ENCODE measurements at regions not wholly inside any gene's neighbourhood (a gene's known extent, or its start where the extent isn't known, plus 50 kb on each side); places are given as distances from the start of the nearest gene placed in this dataset.

DNA sequence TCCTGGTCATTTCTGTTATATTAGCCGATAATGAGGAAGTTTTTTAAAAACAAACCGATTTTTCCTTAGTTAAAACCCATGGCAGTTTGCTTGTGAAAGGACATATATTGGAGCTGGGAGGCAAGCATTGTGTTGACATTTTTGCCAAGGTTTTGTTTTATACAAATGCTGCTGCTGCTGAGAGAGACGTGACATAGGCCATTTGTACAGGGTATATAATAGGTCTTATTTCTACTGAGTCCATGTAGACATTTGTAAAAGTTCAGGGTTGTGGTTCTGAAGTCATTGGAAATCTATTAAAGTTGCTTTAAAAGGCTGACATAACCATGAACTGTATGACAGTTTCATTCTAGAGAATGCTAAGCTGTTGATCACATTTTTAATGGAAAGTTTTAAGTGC lies 424.0 kb upstream of the FANCL start:
- no peak for DNase-seq

DNA sequence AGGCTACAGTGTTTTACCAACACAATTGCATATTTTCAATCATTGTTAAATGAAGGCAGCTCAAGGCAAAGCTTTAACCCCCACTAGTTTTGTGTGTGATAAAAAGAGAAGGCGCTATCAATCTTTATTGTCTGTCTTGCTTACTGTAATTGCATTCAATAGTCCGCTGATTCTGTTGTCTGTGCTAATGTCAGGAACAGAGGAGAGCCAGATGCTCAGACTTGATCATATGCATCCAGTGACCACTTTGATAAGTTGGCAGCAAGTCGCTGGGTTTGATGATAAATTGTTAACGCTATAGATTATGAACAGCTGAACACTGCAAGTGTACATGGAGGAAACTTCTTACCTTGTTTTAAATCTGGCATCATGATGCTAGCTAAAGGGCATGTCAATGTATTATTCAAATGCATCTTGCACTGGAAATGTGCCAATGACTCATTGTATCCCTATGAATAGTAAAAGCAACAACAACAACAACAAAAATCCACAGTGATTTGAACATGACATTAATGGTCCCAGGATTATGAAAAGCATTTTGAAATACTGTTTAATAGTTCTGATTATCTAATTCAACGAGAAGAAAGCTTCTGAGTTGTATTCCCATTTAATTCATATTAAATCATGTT lies 423.5 kb upstream of the FANCL start:
- no peak for DNase-seq

DNA sequence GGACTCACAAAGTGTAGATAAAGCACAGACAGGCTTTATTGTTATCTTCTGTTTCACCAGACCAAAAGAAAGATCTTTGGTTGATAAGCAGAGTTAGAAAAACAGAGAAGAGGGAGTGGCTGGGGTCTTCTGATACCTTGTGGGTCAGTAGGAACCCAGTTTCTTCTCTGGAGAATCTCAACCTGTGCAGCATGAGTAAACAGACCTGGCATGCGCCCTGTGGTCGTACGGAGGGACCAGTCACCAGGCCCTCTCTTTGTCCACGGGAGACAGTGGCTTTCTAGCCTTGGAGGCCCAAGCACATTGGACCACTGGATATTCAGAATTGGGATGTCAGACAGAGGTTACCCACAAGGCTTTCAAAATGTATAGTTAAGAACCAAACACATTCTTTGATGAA lies 418.9 kb upstream of the FANCL start:
- DNase-seq, result no peak

DNA sequence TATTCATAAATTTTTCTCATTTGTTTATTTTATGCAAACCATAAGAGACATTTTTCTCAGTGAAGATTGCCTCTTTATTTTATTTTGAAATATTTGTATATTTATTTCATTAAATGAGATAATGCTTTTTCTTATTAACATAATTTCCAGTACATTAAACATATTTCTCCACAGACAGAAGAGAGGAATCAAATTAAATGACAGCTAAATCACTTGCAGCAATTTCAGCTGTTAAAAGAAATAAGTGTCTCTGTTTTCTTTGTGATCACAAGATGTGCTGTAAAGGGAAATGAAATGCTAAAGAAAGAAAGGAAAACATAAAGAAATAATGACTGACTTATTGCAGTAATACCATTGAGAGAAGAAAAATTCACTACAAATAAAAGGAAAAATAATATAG lies 414.0 kb upstream of the FANCL start:
- no peak for DNase-seq

DNA sequence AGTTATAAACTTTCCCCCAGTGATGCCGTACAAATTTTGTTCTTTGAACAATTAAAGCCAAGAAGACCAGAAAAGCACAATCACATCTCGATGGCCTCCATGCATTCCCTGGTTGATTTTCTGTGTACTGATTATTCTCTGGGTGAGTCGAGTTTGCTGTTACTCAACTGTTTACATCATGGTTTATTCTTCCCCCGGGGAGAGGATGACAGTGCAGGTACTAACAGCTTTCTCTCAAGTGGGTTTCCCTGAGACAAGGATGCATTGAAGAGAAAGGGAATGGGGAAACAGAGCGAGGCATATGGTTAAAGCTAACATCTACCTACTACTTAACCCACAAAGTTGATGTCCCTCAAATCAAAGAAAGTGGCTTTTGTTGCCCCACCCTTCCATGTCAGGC lies 410.8 kb upstream of the FANCL start:
- no peak for DNase-seq

DNA sequence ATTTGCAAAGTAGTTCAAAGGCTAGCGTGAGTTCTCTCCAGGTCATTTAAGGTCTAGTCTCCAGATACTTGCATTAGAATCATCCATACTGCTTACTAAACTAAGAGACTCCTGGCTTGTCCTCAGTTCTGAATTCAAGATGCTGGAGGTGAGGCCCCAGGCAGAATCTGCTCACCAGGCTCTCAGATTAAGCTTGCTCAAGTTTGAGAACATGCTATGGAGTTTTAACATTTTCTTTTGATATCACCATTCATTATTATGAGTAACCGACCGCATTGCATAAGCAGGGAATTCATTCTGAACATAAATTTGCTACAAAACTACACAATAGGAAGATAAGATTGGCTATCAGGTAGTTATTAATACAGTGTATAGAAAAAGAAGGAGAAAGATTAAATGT lies 409.7 kb upstream of the FANCL start:
- no peak for DNase-seq

DNA sequence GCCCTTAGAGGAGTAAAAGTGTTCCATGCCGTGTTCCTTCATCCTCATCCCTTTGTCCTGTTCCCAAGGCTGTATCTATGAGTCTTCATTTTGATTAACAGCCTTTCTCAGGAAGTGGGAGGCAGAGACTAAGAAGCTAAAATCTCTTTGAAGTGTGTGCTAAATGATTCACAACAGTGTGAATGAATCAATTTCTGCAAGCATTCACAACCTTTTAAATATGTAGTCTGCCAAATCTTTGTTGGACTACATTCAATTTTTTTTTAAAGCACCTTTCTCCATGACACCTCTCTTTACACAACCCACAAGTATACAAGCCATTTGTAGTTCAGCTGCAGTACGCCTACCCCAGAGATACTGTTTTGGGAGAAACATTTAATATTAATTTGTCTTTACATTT lies 408.6 kb upstream of the FANCL start:
- DNase-seq, result no peak

DNA sequence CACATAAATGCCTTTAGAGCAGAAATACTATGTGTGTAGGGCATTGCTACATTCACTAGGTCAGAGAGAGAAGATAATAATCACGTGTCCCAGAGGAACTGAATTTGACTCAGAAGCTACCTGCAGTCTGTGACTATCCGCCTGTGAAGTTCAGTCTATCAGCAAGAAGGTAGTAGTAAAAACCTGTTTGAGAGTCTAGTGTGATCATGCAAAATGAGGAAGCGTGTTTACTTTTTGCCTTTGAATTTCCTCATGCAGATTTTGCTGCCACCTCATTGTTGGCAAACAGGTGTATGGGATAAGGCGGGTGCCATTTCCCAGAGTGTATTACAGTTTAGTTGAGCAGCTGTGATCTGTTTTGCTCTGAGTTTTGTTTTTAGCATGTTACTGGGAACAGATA lies 403.9 kb upstream of the FANCL start:
- no peak for DNase-seq

DNA sequence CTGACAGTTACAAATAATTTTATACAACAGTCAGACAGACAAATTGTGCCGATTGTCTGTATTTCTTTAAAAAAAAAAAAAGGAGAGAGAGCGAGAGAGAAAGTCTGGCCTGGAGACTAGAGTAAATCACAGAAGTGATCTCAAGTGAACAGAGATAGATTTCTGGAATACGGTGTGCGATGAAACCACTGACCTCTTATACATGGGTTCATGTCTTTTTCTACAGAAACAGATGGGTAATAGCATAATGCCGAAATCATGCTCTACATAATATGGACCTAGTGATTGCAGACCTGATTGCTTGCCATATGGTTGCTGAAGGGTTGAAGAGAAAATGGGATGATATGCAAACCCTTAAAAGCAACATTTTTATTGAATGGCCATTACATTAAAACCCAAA lies 403.3 kb upstream of the FANCL start:
- no peak for DNase-seq

DNA sequence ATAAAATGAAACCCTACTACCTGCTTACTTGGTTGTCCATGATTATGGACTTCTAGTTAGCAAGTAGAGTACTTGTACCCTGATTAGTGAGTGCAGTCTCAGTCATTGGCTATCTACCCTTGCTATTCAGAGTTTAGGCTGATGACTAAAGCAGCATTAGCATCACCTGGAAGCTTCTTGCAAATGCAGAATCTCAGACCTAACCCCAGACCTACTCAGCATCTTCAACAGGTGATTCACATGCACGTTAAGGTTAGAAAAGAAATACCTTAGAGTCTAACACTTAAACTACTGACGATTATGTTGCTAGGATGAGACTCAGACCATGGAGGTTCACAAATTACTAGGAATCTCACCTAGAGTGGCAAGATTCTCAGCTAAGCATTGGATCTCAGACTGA lies 399.9 kb upstream of the FANCL start:
- DNase-seq, result no peak

DNA sequence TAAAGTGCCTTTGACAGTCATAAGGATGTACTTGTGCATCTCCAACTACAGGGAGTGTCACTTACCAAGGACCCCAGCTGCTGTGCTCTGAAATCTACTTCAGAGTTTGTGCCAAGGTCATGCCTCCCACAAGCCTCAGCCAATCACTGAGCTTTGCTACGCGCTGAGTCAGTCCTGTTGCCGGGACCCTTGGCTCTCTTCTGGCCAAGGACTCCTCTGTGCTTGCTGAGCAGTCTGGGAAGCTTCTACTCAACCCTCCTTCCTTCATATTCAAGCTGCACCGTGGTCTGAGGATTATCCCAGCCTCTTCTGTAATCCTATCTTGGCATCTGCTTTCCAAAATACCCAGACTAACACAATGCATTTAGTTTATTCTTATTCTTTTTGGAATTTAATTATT lies 398.9 kb upstream of the FANCL start:
- DNase-seq, result no peak

DNA sequence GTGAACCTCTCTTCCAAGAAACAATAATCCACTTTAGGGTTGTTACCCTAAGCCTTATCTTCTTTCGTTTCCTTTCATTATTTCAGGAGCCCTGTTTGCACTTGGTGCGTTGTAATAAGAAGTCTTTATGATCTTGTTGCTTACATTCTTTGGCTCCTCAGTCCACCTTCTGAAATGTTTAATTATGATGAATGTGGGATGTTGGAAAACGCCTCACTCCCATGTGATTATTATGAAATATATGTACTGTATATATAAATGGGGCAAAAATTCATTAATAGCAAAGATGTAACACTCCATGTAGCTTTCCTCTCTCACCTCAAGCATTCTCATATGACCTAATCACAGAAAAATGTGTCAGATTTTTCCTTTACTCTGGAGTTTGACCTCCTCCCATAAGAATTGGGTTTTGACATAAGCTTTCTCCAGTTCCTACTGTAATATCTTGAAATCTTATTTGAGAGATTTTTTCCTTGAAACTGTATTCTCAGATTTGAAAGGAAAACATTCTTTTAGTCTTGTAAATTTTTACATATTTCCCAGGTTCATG lies 397.2 kb upstream of the FANCL start:
- DNase-seq, result no peak

DNA sequence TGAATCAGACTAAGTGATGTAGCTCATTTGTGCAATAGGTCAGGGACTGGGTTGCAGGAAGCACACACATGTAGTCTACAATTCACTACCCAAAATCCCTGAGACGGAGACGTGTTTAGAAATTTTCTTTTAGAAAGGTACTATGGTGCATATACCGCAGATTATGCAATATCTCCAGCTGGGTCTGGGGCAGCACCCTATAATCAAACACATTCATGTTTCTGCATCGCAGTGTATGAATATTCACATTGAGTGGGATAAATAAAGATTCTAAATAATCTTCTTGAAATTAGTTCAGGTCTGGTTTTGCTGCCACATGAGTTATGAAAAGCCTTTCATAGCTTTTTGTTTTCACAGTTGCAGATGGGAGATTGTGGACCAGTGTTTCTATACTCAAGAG lies 395.7 kb upstream of the FANCL start:
- DNase-seq, result no peak

DNA sequence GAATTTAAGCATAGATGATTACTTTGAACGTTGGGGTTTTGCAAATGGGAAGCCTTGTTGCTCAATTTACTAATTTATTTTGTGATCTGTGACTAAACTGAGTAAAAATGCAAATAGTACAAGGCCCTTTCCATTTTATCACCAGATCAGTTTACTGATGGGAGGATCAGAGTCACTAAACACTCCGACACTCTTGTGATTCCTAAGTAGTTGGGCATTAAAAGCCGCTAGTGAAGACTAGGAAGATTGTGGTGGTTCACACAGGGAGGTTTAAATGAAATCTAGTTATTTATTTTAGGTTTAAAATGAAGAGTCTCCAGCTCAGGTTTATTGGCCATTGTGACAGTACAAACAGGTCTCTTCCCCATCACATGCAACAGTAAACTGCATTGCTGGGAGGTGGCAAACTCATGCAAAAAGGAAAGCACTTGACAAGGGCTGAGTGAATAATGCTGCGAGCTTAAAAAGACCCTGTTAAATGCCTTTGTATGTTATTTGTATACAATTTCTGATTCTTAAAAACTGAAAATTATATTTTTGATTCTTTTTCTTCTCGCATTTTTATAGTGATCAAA lies 394.8 kb upstream of the FANCL start:
- no peak for DNase-seq

DNA sequence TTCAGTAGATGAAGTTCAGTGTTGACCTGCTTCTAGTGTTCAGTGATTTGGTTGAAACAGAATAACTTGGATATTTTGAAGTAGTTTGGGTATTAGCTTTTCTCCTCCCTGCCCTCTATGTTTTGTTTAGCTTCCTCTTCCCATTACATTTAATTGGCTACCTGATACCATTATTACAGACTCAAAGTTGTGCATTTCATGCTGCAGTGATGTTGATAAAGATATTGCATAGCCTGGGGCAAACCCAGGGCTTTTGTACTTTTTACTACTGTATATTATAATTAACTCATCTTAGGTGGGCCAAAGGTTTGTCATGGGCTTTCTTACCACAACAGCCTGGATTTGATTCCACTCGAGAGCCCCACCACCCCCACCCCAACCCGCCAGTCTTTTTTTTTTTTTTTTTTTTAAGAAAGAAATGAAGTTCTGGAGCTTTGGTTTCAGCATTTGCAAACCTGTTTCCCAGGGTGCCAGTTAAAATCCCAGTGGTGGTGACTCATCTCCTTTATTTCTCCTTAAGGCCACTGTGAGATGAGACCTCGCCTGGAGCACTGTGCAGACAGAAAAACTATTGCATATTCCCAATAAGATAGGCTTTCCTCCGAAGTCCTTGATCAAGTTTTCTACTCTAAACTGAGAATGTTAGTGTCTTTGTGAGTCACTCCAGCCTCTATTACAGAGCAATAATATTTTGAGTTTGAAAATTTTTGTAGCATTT lies 393.7 kb upstream of the FANCL start:
- no peak for DNase-seq

DNA sequence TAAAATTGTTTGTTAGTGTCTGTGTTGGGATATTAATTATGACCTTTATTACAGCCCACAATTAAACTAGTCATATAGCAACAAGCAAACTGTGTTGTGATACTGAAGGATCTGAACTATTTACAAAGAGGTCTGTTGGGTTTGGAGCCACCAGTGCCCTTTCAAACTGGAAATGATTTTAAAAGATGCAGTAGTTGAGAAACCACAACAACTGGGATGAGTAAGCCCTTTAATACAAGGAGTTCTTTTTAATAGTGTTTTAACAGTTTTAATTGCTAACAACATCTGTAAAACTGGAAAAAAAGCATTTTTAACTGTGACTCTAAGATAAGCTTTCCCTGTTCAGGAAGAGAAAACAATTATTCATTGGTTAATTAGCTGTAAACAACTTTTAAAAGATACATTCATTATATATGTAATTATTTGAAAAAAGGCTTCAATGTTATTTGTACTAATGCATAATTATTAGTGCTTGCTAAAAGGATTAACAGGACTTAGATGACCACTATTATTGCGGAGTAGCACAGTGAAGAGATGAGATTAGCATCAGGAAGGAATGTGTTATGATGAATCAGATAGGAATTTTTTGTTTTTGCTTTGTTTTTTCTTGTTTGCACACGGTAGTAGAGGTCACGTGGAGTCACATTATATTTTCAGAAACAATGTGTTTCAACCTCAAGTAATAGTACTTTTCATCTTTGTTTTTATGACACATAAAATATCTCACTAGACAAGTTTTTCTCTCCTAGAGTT lies 392.7 kb upstream of the FANCL start:
- DNase-seq, result no peak

DNA sequence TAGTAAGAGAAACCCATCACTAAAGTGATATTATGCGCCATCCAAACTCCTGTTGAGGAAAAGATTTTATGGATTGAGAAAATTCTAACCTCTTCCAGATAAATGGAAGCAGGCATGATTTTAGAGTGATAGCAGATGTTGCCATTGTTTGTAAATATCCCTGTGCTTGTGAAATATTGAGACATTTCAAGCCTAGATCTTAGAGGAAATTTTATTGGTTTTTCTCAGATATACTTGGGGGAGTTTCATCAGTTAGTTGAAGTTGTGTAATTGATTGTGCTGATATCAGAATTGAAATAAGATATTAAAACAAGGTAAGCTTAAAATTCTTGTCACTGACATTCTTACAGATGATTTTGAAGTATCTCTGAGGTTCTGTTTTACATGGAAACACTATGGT lies 390.9 kb upstream of the FANCL start:
- DNase-seq, result no peak

DNA sequence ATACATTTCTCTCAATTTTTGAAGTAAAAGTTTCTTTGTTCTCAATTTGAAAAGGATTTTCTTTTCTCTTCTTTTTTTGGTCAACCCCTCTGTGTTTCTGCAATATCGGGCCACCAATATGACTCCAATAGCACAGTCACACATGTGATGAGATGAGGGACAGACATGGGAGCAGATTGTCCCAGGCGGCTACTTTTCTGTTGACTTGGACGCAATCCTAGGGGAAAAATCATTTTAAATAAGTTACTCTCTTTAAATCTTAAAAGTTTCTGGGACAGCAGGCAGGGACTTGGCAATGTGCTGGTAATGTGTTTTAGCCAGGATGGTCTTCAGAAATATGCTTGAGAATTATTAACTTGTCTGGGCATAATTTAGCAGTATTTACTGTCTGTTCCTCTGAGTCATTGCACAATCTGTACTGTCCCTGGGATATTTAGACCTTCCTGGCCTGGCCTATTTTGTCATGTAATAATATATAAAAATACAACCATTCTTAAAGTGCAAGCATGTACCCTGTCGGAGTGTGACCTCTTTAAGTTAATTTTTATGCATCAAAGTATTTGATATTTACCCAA lies 388.5 kb upstream of the FANCL start:
- DNase-seq, result no peak

DNA sequence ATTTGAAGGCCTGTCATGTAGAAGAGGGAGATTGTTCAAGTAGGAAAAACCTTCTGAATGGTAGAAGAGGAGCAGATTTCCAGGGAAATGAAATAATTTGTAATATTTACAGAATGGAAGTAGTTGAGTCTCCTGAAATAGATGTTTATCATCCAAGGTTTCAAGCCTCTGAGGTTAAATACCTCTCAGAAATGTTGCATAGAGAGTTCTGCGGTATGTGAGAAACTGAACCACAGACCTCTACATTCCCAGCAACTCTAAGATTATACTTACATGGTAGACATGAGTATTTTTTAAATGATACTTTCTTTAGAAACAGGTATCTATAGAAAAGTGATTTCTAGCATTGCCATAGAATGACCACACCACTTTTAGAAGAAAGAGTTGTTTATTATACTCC lies 379.8 kb upstream of the FANCL start:
- DNase-seq, result no peak

DNA sequence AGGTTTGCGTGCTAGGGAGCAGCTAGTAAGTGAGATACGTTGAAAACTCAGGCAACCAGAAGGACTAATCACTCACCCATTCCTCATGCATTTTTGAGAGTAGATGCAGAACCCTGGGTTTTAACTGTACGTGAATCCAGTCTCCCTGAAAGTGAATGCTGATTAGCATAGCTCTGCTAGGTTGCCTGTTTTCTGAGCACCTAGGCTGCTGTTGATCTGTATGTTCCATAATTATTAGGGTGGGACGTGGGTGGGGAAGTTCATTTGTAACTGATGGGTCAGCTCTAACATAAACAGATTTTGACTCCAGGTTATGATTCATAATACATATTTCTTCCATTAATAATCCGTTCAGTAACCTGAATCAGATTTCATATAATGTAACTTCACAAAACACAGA lies 379.0 kb upstream of the FANCL start:
- DNase-seq, result no peak

DNA sequence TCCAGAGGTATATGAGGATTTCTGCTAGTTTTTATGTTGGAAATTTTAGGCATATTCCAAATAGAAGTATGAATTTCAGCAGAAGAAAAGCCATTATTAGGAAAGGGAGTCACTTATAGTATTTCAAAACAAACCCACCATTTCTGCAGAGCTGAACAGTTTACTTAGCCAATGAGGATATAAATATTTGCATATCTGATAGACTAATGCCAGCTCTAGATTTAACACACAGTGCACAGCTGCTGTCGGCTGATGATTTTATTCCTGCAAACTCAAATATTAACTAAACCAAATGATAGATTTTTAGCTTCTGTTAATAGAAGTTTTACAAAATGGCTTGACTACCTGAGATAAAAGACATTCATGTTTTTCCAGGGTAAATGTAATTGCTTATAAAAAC lies 375.8 kb upstream of the FANCL start:
- DNase-seq, result no peak

DNA sequence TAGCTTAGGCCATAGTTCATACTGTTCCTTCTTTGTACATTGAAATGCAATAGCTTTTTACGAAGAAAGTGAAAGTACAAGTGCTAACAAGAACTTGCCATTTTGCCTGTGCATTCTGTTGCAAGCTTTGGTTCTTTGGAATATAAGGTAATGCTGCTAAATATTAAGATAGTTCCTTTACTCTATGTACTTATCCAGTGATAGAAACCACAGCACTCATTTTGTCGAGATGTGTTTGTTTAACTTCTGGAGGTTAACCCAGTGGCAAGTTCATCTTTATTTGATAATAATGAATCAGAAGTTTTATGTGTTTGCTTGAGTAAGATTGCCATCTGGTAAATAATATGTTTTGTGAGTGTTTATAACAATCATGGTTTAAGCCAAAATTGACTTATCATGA lies 373.1 kb upstream of the FANCL start:
- no peak for DNase-seq

DNA sequence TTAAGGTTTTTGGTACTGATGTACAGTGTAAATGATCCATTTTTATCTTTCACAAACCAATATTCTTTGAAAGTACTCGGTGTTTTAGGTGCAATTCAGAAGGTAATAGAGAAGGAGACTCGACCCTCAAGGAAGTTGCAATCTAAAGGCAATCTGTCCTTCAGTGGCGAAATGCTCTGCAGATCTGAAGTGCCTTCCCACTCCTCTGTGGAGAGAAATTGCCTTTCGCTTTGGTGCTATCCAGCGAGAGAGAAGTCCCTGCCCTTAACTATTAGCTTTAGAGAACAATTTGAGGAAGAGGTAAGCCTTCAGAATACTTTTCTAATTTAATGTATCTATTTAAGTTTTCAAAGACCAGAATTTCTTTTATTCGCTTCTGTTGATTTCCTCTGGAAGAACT lies 371.8 kb upstream of the FANCL start:
- DNase-seq, result no peak
